ENCODE measurements at regions not wholly inside any gene's neighbourhood (a gene's known extent, or its start where the extent isn't known, plus 50 kb on each side); places are given as distances from the start of the nearest gene placed in this dataset.

GRCh38 chr17:71237903-71238538 is 882.8 kb upstream of the SOX9 start:
- Histone ChIP-seq H3K9me3 (no peaks in the 10 kb centered on the region), H3K36me3 (no peaks in the 10 kb centered on the region), H3K4me3 (no peak overlapping the region), H3K27me3 (no peaks in the 10 kb centered on the region), H3K27ac (no peak overlapping the region), H3K4me1 (no peaks in the 10 kb centered on the region)
- DNase-seq, result no peak
- TF ChIP-seq POLR2A (IDR thresholded peaks at IDR 0.05) (no peak), CTCF (IDR thresholded peaks at IDR 0.05) (no peak)
- intact Hi-C loops (cut with DNase I; ENCODE audit: low total_unique reads), result no loop called here

GRCh38 chr17:71247441-71248015 is 873.3 kb upstream of the SOX9 start:
- H3K27ac ChIP-seq, result no peak overlapping the region
- no peaks in the 10 kb centered on the region for H3K27me3 ChIP-seq
- intact Hi-C loops (cut with DNase I; ENCODE audit: low total_unique reads), result no loop called here
- no peak for DNase-seq
- H3K4me1 ChIP-seq, result no peaks in the 10 kb centered on the region
- TF ChIP-seq CTCF (IDR thresholded peaks at IDR 0.05), result no peak
- TF ChIP-seq POLR2A (IDR thresholded peaks at IDR 0.05), result no peak
- no peaks in the 10 kb centered on the region for H3K36me3 ChIP-seq
- no peaks in the 10 kb centered on the region for H3K9me3 ChIP-seq
- H3K4me3 ChIP-seq, result no peak overlapping the region

GRCh38 chr17:71251276-71251675 is 869.5 kb upstream of the SOX9 start:
- Histone ChIP-seq H3K4me1 (no peaks in the 10 kb centered on the region), H3K4me3 (no peak overlapping the region), H3K36me3 (no peaks in the 10 kb centered on the region), H3K27me3 (no peaks in the 10 kb centered on the region), H3K9me3 (no peaks in the 10 kb centered on the region), H3K27ac (no peak overlapping the region)
- DNase-seq, result no peak
- intact Hi-C loops (cut with DNase I; ENCODE audit: low total_unique reads), result no loop called here
- TF ChIP-seq POLR2A (IDR thresholded peaks at IDR 0.05) (no peak), CTCF (IDR thresholded peaks at IDR 0.05) (no peak)

- Histone ChIP-seq H3K4me3 (no peak overlapping the region), H3K4me1 (no peaks in the 10 kb centered on the region), H3K27ac (no peak overlapping the region), H3K27me3 (no peaks in the 10 kb centered on the region), H3K9me3 (no peaks in the 10 kb centered on the region), H3K36me3 (no peaks in the 10 kb centered on the region)
- intact Hi-C loops (cut with DNase I; ENCODE audit: low total_unique reads), result no loop called here
- TF ChIP-seq POLR2A (IDR thresholded peaks at IDR 0.05) (no peak), CTCF (IDR thresholded peaks at IDR 0.05) (no peak)
- no peak for DNase-seq
Measured at GRCh38 chr17:71251951-71252350, 868.9 kb upstream of the SOX9 start.

GRCh38 chr17:71252436-71252835 is 868.4 kb upstream of the SOX9 start:
- no peak for TF ChIP-seq POLR2A (IDR thresholded peaks at IDR 0.05)
- TF ChIP-seq CTCF (IDR thresholded peaks at IDR 0.05), result no peak
- Histone ChIP-seq H3K9me3 (no peaks in the 10 kb centered on the region), H3K27ac (no peak overlapping the region), H3K36me3 (no peaks in the 10 kb centered on the region), H3K4me3 (no peak overlapping the region), H3K27me3 (no peaks in the 10 kb centered on the region), H3K4me1 (no peaks in the 10 kb centered on the region)
- intact Hi-C loops (cut with DNase I; ENCODE audit: low total_unique reads), result no loop called here
- no peak for DNase-seq

All from uterus (tissue), 3 donors.